Raji (cell line): ENCODE measurements at regions not wholly inside any gene's neighbourhood (a gene's known extent, or its start where the extent isn't known, plus 50 kb on each side); places are given as distances from the start of the nearest gene placed in this dataset.

Source experiments
- POLR2A ChIP-seq: IDR thresholded peaks from 2 replicates; pipeline ENCODE4 v1.6.1; 2011; ENCODE audit warnings: low read depth, low read length, control low read depth; ENCODE audit not compliant: insufficient read depth

GRCh38 chr12:89880690-89881350, 172.2 kb upstream of the ATP2B1 start:
- peak; percentile 72 for TF ChIP-seq POLR2A

GRCh38 chr12:89879766-89880165, 171.1 kb upstream of the ATP2B1 start:
- TF ChIP-seq POLR2A = no peak

- TF ChIP-seq POLR2A = no peak
Observed at GRCh38 chr12:89878950-89879349, 170.3 kb upstream of the ATP2B1 start.

GRCh38 chr12:89878327-89878726, 169.7 kb upstream of the ATP2B1 start:
- TF ChIP-seq POLR2A = no peak

- TF ChIP-seq POLR2A = no peak
Observed at GRCh38 chr12:89877671-89878070, 169.0 kb upstream of the ATP2B1 start.

GRCh38 chr12:89877136-89877535, 168.5 kb upstream of the ATP2B1 start:
- no peak for TF ChIP-seq POLR2A

- no peak for TF ChIP-seq POLR2A
Observed at GRCh38 chr12:89875809-89876208, 167.2 kb upstream of the ATP2B1 start.

- TF ChIP-seq POLR2A = no peak
Observed at GRCh38 chr12:89875225-89875624, 166.6 kb upstream of the ATP2B1 start.

GRCh38 chr12:89874146-89874545, 165.5 kb upstream of the ATP2B1 start:
- TF ChIP-seq POLR2A = no peak

- no peak for TF ChIP-seq POLR2A
Observed at GRCh38 chr12:89873745-89874144, 165.1 kb upstream of the ATP2B1 start.

GRCh38 chr12:89872922-89873630, 164.4 kb upstream of the ATP2B1 start:
- TF ChIP-seq POLR2A = no peak

- no peak for TF ChIP-seq POLR2A
Observed at GRCh38 chr12:89870413-89871184, 162.0 kb upstream of the ATP2B1 start.

- no peak for TF ChIP-seq POLR2A
Observed at GRCh38 chr12:89864411-89864810, 155.8 kb upstream of the ATP2B1 start.

- no peak for TF ChIP-seq POLR2A
Observed at GRCh38 chr12:89863968-89864367, 155.3 kb upstream of the ATP2B1 start.

GRCh38 chr12:89863493-89863938, 154.9 kb upstream of the ATP2B1 start:
- TF ChIP-seq POLR2A = peak; percentile 36; the same call in 1 of the 2 replicates
